ENCODE measurements at regions not wholly inside any gene's neighbourhood (a gene's known extent, or its start where the extent isn't known, plus 50 kb on each side); places are given as distances from the start of the nearest gene placed in this dataset.

DNA sequence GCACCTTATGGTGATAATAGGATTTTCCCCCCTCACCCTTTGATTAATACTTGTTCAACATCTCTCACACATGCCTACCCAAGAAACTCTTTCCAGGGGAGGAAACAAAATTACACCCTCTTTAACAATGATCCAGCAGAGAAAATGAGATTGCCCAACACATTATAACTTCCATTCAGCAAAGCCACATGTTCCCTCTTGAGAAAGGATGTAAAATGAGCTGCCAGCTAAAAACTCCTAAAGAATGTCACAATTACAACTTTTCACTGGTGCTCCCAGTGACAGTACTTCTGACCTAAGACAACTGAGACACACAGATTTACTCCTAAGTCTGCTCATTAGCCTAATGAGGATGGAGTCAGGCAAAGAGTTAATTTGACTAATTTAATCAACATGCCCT, 621.4 kb downstream of the DIAPH3 start:
- no peak overlapping the region for H3K27ac ChIP-seq (ENCODE audit: low read length)
- H3K9me3 ChIP-seq (ENCODE audit: control insufficient read depth, low read depth, low read length), result no peaks in the 10 kb centered on the region
- no peaks in the 10 kb centered on the region for H3K27me3 ChIP-seq (ENCODE audit: control insufficient read depth, insufficient read depth, low read length)
- H3K36me3 ChIP-seq (ENCODE audit: control insufficient read depth, low read depth, low read length), result no peaks in the 10 kb centered on the region
- H3K4me1 ChIP-seq (ENCODE audit: control insufficient read depth, low read depth, low read length), result peaks cover 9% of the 10 kb centered on the region
- no peak overlapping the region for H3K4me3 ChIP-seq (ENCODE audit: low read length)
- H3K9ac ChIP-seq (ENCODE audit: low read length), result no peak overlapping the region

DNA sequence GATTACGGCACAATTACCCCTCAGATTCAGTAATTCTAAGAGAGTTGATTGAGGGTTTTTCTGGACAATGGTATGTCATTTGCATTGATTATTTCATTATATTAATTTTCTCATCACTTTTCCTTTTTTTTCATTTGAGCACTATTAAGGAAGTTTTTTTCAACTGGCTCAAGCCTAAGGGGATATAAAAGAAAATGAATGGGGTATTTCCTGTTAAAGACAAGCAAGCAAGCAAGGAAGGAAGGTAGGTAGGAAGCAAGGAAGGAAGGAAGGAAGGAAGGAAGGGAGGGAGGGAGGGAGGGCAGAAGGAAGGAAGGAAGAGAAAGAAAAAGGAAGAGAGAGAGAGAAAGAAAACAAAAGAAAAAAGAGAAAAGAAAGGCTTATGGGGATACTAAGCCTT, 620.3 kb downstream of the DIAPH3 start:
- H3K9me3 ChIP-seq (ENCODE audit: control insufficient read depth, low read depth, low read length), result no peaks in the 10 kb centered on the region

DNA sequence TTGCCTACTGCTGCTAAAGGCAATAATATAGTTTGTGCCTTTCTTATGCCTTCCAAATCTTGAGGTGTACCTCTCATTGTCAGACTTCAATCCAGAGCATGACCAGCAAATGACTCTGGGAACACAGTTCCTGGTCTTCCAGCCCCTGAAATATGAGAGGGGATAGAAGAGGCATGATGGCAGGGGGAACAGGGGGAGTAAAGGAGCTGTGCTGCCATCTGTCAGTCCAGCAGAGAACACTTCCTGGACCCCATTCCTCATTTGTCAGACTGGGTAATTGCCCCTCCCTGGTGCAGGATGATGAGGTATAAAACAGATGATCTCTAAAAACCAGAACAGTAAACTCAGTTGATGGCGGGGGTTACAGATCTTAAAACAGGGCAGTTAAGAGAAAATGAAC, 618.7 kb downstream of the DIAPH3 start:
- peaks cover 9% of the 10 kb centered on the region for H3K4me1 ChIP-seq (ENCODE audit: control insufficient read depth, low read depth, low read length)
- no peaks in the 10 kb centered on the region for H3K27me3 ChIP-seq (ENCODE audit: control insufficient read depth, insufficient read depth, low read length)
- H3K9me3 ChIP-seq (ENCODE audit: control insufficient read depth, low read depth, low read length), result no peaks in the 10 kb centered on the region
- no peak overlapping the region for H3K4me3 ChIP-seq (ENCODE audit: low read length)
- H3K9ac ChIP-seq (ENCODE audit: low read length), result no peak overlapping the region
- H3K27ac ChIP-seq (ENCODE audit: low read length), result no peak overlapping the region
- H3K36me3 ChIP-seq (ENCODE audit: control insufficient read depth, low read depth, low read length), result no peaks in the 10 kb centered on the region

More for the DNA sequence above, 620.3 kb downstream of the DIAPH3 start:
- Histone ChIP-seq H3K27me3 (ENCODE audit: control insufficient read depth, insufficient read depth, low read length) (no peaks in the 10 kb centered on the region), H3K27ac (ENCODE audit: low read length) (no peak overlapping the region), H3K9ac (ENCODE audit: low read length) (no peak overlapping the region), H3K4me1 (ENCODE audit: control insufficient read depth, low read depth, low read length) (peaks cover 9% of the 10 kb centered on the region), H3K36me3 (ENCODE audit: control insufficient read depth, low read depth, low read length) (no peaks in the 10 kb centered on the region), H3K4me3 (ENCODE audit: low read length) (no peak overlapping the region)

DNA sequence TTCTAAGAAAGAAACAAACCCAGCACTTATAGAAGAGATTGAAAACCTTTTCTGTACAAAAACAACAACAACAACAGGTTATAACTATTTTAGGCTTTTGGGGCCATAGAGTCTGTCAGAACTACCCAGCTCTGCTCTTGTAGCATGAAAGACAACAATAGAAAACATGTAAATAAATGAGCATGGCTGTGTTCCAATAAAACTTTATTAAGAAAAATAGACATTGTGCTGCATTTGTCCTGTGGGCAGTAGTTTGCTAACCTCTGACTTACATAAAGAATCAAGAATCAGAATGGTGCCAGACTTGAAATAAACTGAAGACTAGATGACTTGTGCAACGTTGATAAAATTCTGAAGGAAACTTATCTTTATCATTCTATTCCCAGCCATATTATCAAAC, 617.5 kb downstream of the DIAPH3 start:
- Histone ChIP-seq H3K4me1 (ENCODE audit: control insufficient read depth, low read depth, low read length) (peaks cover 9% of the 10 kb centered on the region), H3K27ac (ENCODE audit: low read length) (no peak overlapping the region), H3K9me3 (ENCODE audit: control insufficient read depth, low read depth, low read length) (no peaks in the 10 kb centered on the region), H3K36me3 (ENCODE audit: control insufficient read depth, low read depth, low read length) (no peaks in the 10 kb centered on the region), H3K4me3 (ENCODE audit: low read length) (no peak overlapping the region), H3K9ac (ENCODE audit: low read length) (no peak overlapping the region), H3K27me3 (ENCODE audit: control insufficient read depth, insufficient read depth, low read length) (no peaks in the 10 kb centered on the region)

DNA sequence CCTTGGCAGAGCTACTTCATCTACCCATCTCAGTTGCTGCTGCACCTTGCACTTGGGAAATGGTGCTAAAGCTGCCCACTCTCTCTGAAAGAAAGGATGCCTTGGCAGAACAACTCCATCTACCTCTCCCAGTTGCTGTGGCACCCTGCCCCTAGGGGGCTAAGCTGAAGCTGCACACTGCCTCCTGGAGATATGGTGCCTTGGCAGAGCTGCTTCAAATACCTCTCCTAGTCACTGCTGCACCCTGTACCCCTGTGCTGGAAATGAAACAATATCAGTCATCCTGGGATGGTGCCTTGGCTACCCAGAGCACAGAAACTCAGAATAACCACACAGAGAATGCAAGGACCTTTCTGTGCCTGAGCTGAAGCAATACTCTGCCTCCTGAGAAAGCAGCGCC, 615.8 kb downstream of the DIAPH3 start:
- Histone ChIP-seq H3K4me3 (ENCODE audit: low read length) (no peak overlapping the region), H3K36me3 (ENCODE audit: control insufficient read depth, low read depth, low read length) (no peaks in the 10 kb centered on the region), H3K9ac (ENCODE audit: low read length) (no peak overlapping the region), H3K4me1 (ENCODE audit: control insufficient read depth, low read depth, low read length) (peaks cover 3% of the 10 kb centered on the region), H3K27ac (ENCODE audit: low read length) (no peak overlapping the region), H3K9me3 (ENCODE audit: control insufficient read depth, low read depth, low read length) (no peaks in the 10 kb centered on the region), H3K27me3 (ENCODE audit: control insufficient read depth, insufficient read depth, low read length) (no peaks in the 10 kb centered on the region)

DNA sequence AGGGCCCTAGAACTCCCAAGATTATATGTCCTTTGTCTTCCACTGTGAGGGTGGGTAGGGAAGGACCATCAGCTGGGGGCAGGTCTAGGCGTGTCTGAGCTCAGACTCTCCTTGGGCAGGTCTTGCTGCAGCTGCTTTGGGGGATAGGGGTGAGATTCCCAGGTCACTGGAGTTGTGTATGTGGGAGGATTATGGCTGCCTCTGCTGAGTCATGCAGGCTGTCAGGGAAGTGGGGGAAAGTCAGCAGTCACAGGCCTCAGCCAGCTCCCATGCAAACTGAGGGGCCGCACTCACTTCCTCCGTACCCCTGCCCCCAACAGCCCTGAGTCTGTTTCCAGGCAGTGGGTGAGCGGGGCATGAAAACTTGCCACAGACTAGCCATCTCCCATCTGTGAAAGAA, 600.8 kb downstream of the DIAPH3 start:
- Histone ChIP-seq H3K9me3 (ENCODE audit: control insufficient read depth, low read depth, low read length) (peaks cover 12% of the 10 kb centered on the region), H3K4me3 (ENCODE audit: low read length) (no peak overlapping the region), H3K27me3 (ENCODE audit: control insufficient read depth, insufficient read depth, low read length) (no peaks in the 10 kb centered on the region), H3K27ac (ENCODE audit: low read length) (no peak overlapping the region), H3K4me1 (ENCODE audit: control insufficient read depth, low read depth, low read length) (no peaks in the 10 kb centered on the region), H3K9ac (ENCODE audit: low read length) (no peak overlapping the region), H3K36me3 (ENCODE audit: control insufficient read depth, low read depth, low read length) (no peaks in the 10 kb centered on the region)

DNA sequence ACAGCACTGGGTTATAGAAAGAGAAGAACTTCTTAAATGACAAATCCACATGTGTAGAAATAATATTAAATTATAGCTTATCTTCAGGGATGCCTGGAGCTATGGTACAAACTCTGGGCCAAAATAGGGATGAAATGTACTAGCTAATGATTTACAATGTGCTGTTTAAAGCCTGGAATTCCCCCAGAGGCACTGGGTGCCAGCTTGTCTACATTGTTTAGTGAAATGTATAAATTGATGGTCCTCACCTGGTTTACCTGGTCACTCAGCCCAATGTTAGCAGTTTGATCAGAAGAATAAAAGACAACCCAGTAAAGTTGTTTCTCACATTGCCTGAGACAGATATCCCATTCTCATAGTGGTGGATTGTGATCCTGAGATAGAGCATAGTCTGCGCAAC, 597.2 kb downstream of the DIAPH3 start:
- H3K9ac ChIP-seq (ENCODE audit: low read length), result no peak overlapping the region
- H3K4me3 ChIP-seq (ENCODE audit: low read length), result no peak overlapping the region
- no peaks in the 10 kb centered on the region for H3K36me3 ChIP-seq (ENCODE audit: control insufficient read depth, low read depth, low read length)
- H3K4me1 ChIP-seq (ENCODE audit: control insufficient read depth, low read depth, low read length), result no peaks in the 10 kb centered on the region
- H3K9me3 ChIP-seq (ENCODE audit: control insufficient read depth, low read depth, low read length), result no peaks in the 10 kb centered on the region
- no peak overlapping the region for H3K27ac ChIP-seq (ENCODE audit: low read length)
- H3K27me3 ChIP-seq (ENCODE audit: control insufficient read depth, insufficient read depth, low read length), result no peaks in the 10 kb centered on the region

DNA sequence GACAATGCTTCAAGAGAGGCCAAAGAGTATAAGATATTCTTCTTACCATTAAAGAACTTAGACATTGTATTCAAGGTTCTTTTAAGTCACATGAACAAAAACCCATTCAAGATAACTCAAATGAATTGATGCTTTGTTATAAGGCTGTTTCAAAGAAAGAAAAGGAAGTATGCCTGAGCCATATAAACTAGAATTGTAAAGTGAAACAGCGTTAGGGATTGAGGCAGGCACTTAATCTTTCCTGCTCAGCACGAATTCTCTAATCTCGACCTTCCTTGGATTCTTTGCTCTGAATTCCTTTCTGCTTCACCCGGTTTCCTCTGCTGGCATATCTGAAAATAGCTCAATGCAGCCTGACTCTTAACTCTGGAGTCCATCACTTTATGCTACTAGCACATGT, 595.4 kb downstream of the DIAPH3 start:
- H3K4me3 ChIP-seq (ENCODE audit: low read length), result no peak overlapping the region
- H3K4me1 ChIP-seq (ENCODE audit: control insufficient read depth, low read depth, low read length), result no peaks in the 10 kb centered on the region
- no peaks in the 10 kb centered on the region for H3K9me3 ChIP-seq (ENCODE audit: control insufficient read depth, low read depth, low read length)
- H3K27me3 ChIP-seq (ENCODE audit: control insufficient read depth, insufficient read depth, low read length), result no peaks in the 10 kb centered on the region
- no peak overlapping the region for H3K9ac ChIP-seq (ENCODE audit: low read length)
- H3K36me3 ChIP-seq (ENCODE audit: control insufficient read depth, low read depth, low read length), result no peaks in the 10 kb centered on the region
- no peak overlapping the region for H3K27ac ChIP-seq (ENCODE audit: low read length)

DNA sequence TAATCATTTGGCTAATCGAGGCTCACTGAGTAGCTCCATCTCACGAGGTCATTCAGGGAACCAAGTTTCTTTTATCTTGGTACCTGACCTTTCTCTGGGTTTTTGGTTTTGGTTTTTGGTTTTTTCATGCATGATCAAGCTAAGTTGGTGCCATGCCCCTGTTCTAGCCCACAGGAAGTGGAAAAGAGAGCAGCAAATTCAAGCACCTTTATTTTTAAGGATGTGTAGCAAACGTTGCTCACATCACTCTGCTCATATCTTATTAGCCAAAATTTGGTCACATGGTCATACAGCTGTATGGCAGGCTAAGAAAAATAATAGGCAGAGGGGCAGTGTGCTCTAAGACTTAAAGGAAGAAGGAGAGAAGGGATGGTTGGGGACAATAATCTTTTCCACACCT, 593.5 kb downstream of the DIAPH3 start:
- Histone ChIP-seq H3K4me3 (ENCODE audit: low read length) (no peak overlapping the region), H3K36me3 (ENCODE audit: control insufficient read depth, low read depth, low read length) (no peaks in the 10 kb centered on the region), H3K9me3 (ENCODE audit: control insufficient read depth, low read depth, low read length) (no peaks in the 10 kb centered on the region), H3K9ac (ENCODE audit: low read length) (no peak overlapping the region), H3K27ac (ENCODE audit: low read length) (no peak overlapping the region), H3K4me1 (ENCODE audit: control insufficient read depth, low read depth, low read length) (no peaks in the 10 kb centered on the region), H3K27me3 (ENCODE audit: control insufficient read depth, insufficient read depth, low read length) (no peaks in the 10 kb centered on the region)

DNA sequence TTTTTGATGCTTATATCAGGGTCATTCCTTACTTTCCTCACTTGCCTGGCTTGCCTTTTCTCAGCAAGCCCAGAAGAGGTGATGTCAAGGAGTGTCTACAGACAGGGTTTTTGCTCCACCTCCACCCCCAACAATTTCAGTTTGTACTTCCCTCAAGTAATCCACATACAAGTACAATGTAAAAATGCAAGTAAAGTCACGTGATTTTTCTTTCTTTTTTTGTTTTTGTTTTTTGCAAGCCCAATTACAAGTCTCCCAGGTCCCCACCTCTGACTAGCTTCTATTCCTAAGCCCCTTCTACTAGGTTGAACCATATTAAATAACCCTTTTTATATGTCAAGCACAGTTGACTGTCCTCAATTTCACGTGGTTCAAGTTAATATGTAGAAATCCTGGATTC, 579.6 kb downstream of the DIAPH3 start:
- no peak overlapping the region for H3K4me3 ChIP-seq (ENCODE audit: low read length)
- H3K27me3 ChIP-seq (ENCODE audit: control insufficient read depth, insufficient read depth, low read length), result peaks cover 5% of the 10 kb centered on the region
- no peak overlapping the region for H3K9ac ChIP-seq (ENCODE audit: low read length)
- H3K36me3 ChIP-seq (ENCODE audit: control insufficient read depth, low read depth, low read length), result no peaks in the 10 kb centered on the region
- H3K4me1 ChIP-seq (ENCODE audit: control insufficient read depth, low read depth, low read length), result peaks cover 30% of the 10 kb centered on the region
- no peak overlapping the region for H3K27ac ChIP-seq (ENCODE audit: low read length)
- H3K9me3 ChIP-seq (ENCODE audit: control insufficient read depth, low read depth, low read length), result no peaks in the 10 kb centered on the region

DNA sequence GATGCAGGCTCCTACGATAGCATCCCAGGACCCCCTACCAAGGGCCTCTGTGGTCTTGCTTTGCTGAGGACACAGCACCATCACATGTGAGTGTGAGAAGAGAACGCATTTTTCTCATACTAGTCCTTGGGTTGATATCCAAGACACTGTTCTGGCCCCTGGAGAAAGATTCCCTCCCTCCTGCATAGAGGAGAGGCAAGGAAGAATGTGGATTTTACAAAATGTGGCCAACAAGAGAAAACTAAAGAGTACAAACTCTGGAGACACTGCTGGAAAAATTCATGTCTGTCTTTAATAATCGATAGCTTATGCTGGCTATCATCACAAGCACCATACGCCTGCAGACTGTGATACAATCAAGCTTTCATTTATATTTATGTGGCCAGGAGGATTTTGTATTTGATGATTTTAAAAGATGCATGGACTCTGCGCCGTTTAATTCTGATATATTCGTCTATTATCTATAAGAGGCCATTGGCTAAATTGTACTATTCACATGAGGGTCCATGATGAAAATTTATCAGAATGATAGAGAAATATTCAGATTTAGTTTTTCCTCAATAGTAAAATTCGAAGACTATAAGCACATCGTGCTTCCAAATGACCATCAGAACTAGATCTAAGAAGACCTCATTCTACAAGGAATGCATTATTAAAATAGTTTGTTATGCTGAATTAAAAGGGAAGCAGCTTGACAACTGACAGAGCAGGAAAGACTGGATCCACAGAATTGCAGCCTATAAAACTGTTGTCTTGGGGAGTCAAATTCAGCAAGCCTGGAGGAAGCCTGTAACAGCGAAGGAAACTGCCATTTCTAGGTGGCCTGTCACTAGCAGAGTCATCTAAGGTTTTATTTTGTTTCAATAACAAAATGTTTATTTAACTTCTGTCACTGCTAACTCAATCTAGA, 578.7 kb downstream of the DIAPH3 start:
- H3K36me3 ChIP-seq (ENCODE audit: control insufficient read depth, low read depth, low read length), result no peaks in the 10 kb centered on the region
- H3K4me3 ChIP-seq (ENCODE audit: low read length), result no peak overlapping the region
- H3K4me1 ChIP-seq (ENCODE audit: control insufficient read depth, low read depth, low read length), result peaks cover 39% of the 10 kb centered on the region
- H3K9ac ChIP-seq (ENCODE audit: low read length), result no peak overlapping the region
- no peaks in the 10 kb centered on the region for H3K9me3 ChIP-seq (ENCODE audit: control insufficient read depth, low read depth, low read length)
- H3K27ac ChIP-seq (ENCODE audit: low read length), result no peak overlapping the region
- peaks cover 13% of the 10 kb centered on the region for H3K27me3 ChIP-seq (ENCODE audit: control insufficient read depth, insufficient read depth, low read length)

DNA sequence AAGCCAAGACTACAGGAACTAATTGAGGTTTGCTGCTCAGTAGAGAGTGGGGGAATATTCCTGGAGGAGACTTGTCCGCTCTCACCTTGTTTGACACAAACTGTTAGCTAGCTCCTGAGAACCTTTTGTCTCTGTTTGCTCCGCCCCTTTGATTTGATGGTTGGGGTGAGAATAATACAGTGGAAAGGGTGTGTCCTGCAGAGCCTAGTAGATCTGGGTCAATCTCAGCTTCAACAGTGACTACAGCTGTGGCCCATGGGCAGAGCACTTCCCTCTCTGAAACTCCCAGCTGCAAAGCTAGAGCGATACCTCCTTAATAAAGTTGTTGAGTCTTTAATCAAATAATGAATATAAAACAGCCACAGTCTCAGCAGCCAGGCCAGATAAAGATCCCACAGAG, 576.7 kb downstream of the DIAPH3 start:
- no peak overlapping the region for H3K4me3 ChIP-seq (ENCODE audit: low read length)
- no peaks in the 10 kb centered on the region for H3K36me3 ChIP-seq (ENCODE audit: control insufficient read depth, low read depth, low read length)
- no peak overlapping the region for H3K9ac ChIP-seq (ENCODE audit: low read length)
- no peak overlapping the region for H3K27ac ChIP-seq (ENCODE audit: low read length)
- H3K4me1 ChIP-seq (ENCODE audit: control insufficient read depth, low read depth, low read length), result peaks cover 39% of the 10 kb centered on the region
- H3K27me3 ChIP-seq (ENCODE audit: control insufficient read depth, insufficient read depth, low read length), result peaks cover 13% of the 10 kb centered on the region
- H3K9me3 ChIP-seq (ENCODE audit: control insufficient read depth, low read depth, low read length), result no peaks in the 10 kb centered on the region

All from iPS-18a (cell line).